ENCODE measurements at regions not wholly inside any gene's neighbourhood (a gene's known extent, or its start where the extent isn't known, plus 50 kb on each side); places are given as distances from the start of the nearest gene placed in this dataset.

GRCh38 chr13:31049083-31049482 lies 112.6 kb downstream of the HSPH1 start:
- no peak for DNase-seq

- no peak for DNase-seq
These were observed 113.2 kb downstream of the HSPH1 start for GRCh38 chr13:31048521-31048920.

- peak in 8 of 14 donors; percentile 4 to 29 (median 8) for DNase-seq
These were observed 114.3 kb downstream of the TEX26 start for GRCh38 chr13:31046711-31047279.

- peak in 1 of 14 donors; percentile 7 for DNase-seq
These were observed 113.0 kb downstream of the TEX26 start for GRCh38 chr13:31045286-31046081.

- peak in 11 of 14 donors; percentile 29 to 58 (median 43) for DNase-seq
These were observed 112.2 kb downstream of the TEX26 start for GRCh38 chr13:31044364-31045285.

GRCh38 chr13:31043957-31044356 lies 111.5 kb downstream of the TEX26 start:
- no peak for DNase-seq

- peak in 1 of 14 donors; percentile 26 for DNase-seq
These were observed 110.2 kb downstream of the TEX26 start for GRCh38 chr13:31042481-31043165.

- DNase-seq = no peak
These were observed 109.6 kb downstream of the TEX26 start for GRCh38 chr13:31042049-31042448.

- no peak for DNase-seq
These were observed 106.5 kb downstream of the TEX26 start for GRCh38 chr13:31038834-31039552.

- no peak for DNase-seq
These were observed 105.5 kb downstream of the TEX26 start for GRCh38 chr13:31037874-31038500.

- no peak for DNase-seq
These were observed 104.6 kb downstream of the TEX26 start for GRCh38 chr13:31036731-31037695.

- peak in 1 of 14 donors; percentile 68 for DNase-seq
These were observed 102.9 kb downstream of the TEX26 start for GRCh38 chr13:31035185-31035965.

GRCh38 chr13:31032528-31033113 lies 100.2 kb downstream of the TEX26 start:
- no peak for DNase-seq

- no peak for DNase-seq
These were observed 99.0 kb downstream of the TEX26 start for GRCh38 chr13:31031482-31031881.

GRCh38 chr13:31029102-31029501 lies 96.6 kb downstream of the TEX26 start:
- no peak for DNase-seq

GRCh38 chr13:31027136-31027535 lies 94.7 kb downstream of the TEX26 start:
- DNase-seq = no peak

Measured in C1 segment of cervical spinal cord (tissue), 14 donors.